Nephron (organoid): ENCODE measurements at regions not wholly inside any gene's neighbourhood (a gene's known extent, or its start where the extent isn't known, plus 50 kb on each side); places are given as distances from the start of the nearest gene placed in this dataset.
"Not testable (repeated sequence)": the region's sequence is repeated elsewhere in the genome, so short reads cannot be mapped to it uniquely, and the experiment has no call there.

Experiments
- H3K27ac Mint-ChIP-seq, 3 experiments: 2 replicates each; pipeline ENCODE4 v1.8.0; 2020; ENCODE audit warnings: mixed read lengths in 3 of 3, mild to moderate bottlenecking in 2 of 3, moderate library complexity in 1 of 3
- H3K27me3 Mint-ChIP-seq: 2 replicates; pipeline ENCODE4 v1.8.0; 2021; ENCODE audit warnings: low read depth, mild to moderate bottlenecking, moderate library complexity, mixed read lengths
- H3K36me3 Mint-ChIP-seq: 2 replicates; pipeline ENCODE4 v1.8.0; 2020; ENCODE audit warnings: low read depth, mixed read lengths
- H3K4me1 Mint-ChIP-seq: 2 replicates; pipeline ENCODE4 v1.8.0; 2020; ENCODE audit warnings: mixed read lengths
- H3K4me3 Mint-ChIP-seq, 3 experiments: 2 replicates each; pipeline ENCODE4 v1.8.0; 2020; ENCODE audit warnings: mild to moderate bottlenecking in 3 of 3, mixed read lengths in 3 of 3, moderate library complexity in 2 of 3
- H3K9me3 Mint-ChIP-seq: 2 replicates; pipeline ENCODE4 v1.8.0; 2020; ENCODE audit warnings: mixed read lengths
- TF ChIP-seq, protein P1 (sequence below), 3 experiments: fragments of 200-600 bp; sonication (generic); IDR thresholded peaks; one replicate each; pipeline ENCODE4 v1.5.0; 2021; ENCODE audit warnings: antibody characterized with exemption in 3 of 3; ENCODE audit not compliant: unreplicated experiment in 3 of 3

GRCh38 chr7:63093481-63093880 lies 905.2 kb upstream of the ZNF722 start:
- H3K27me3 Mint-ChIP-seq, result no peaks in the 10 kb centered on the region

GRCh38 chr7:63096141-63096540 lies 902.5 kb upstream of the ZNF722 start:
- H3K36me3 Mint-ChIP-seq, result peaks cover 8% of the 10 kb centered on the region
- H3K4me3 Mint-ChIP-seq, result no peak overlapping the region
- H3K9me3 Mint-ChIP-seq, result peaks cover 55% of the 10 kb centered on the region
- TF ChIP-seq, protein P1, sequence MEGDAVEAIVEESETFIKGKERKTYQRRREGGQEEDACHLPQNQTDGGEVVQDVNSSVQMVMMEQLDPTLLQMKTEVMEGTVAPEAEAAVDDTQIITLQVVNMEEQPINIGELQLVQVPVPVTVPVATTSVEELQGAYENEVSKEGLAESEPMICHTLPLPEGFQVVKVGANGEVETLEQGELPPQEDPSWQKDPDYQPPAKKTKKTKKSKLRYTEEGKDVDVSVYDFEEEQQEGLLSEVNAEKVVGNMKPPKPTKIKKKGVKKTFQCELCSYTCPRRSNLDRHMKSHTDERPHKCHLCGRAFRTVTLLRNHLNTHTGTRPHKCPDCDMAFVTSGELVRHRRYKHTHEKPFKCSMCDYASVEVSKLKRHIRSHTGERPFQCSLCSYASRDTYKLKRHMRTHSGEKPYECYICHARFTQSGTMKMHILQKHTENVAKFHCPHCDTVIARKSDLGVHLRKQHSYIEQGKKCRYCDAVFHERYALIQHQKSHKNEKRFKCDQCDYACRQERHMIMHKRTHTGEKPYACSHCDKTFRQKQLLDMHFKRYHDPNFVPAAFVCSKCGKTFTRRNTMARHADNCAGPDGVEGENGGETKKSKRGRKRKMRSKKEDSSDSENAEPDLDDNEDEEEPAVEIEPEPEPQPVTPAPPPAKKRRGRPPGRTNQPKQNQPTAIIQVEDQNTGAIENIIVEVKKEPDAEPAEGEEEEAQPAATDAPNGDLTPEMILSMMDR (IDR thresholded peaks at IDR 0.05; ENCODE audit: unreplicated experiment in 3 of 3), result no peak
- H3K27me3 Mint-ChIP-seq, result peaks cover 3% of the 10 kb centered on the region
- no peaks in the 10 kb centered on the region for H3K4me1 Mint-ChIP-seq
- H3K27ac Mint-ChIP-seq, result no peak overlapping the region

More at GRCh38 chr7:63093481-63093880, 905.2 kb upstream of the ZNF722 start:
- Mint-ChIP-seq H3K4me1 (no peaks in the 10 kb centered on the region), H3K27ac (no peak overlapping the region), H3K4me3 (no peak overlapping the region), H3K36me3 (peaks cover 5% of the 10 kb centered on the region), H3K9me3 (peaks cover 53% of the 10 kb centered on the region)
- TF ChIP-seq, protein P1 (IDR thresholded peaks at IDR 0.05; ENCODE audit: unreplicated experiment in 3 of 3), result no peak

GRCh38 chr7:63104666-63105065 lies 894.0 kb upstream of the ZNF722 start:
- Mint-ChIP-seq H3K27ac (no peak overlapping the region), H3K9me3 (peaks cover 77% of the 10 kb centered on the region), H3K4me1 (no peaks in the 10 kb centered on the region), H3K36me3 (peaks cover 3% of the 10 kb centered on the region), H3K4me3 (no peak overlapping the region), H3K27me3 (peaks cover 2% of the 10 kb centered on the region)
- TF ChIP-seq, protein P1 (IDR thresholded peaks at IDR 0.05; ENCODE audit: unreplicated experiment in 3 of 3), result no peak

GRCh38 chr7:63105978-63106377 lies 892.7 kb upstream of the ZNF722 start:
- Mint-ChIP-seq H3K4me3 (no peak overlapping the region), H3K36me3 (peaks cover 5% of the 10 kb centered on the region), H3K9me3 (peaks cover 76% of the 10 kb centered on the region), H3K27ac (no peak overlapping the region), H3K27me3 (no peaks in the 10 kb centered on the region), H3K4me1 (no peaks in the 10 kb centered on the region)
- TF ChIP-seq, protein P1 (IDR thresholded peaks at IDR 0.05; ENCODE audit: unreplicated experiment in 3 of 3), result no peak

- no peak overlapping the region for H3K27ac Mint-ChIP-seq
These were observed 891.9 kb upstream of the ZNF722 start for GRCh38 chr7:63106506-63107388.

DNA sequence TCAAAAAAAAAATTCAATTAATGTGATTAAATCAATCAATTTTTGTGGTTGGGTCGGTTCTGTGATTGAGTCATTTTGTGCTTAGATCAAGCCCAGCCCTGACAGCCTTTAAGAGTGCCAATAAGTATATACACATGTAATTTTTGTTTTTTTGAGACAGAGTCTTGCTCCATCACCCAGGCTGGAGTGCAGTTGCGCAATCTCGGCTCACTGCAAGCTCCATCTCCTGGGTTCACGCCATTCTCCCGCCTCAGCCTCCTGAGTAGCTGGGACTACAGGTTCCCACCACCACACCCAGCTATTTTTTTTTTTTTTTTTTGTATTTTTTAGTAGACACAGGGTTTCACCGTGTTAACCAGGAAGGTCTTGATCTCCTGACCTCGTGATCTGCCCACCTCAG lies 887.1 kb upstream of the ZNF722 start:
- not testable (repeated sequence) for H3K27me3 Mint-ChIP-seq, H3K4me1 Mint-ChIP-seq, H3K27ac Mint-ChIP-seq, H3K4me3 Mint-ChIP-seq, H3K36me3 Mint-ChIP-seq
- H3K9me3 Mint-ChIP-seq, result peaks cover 55% of the 10 kb centered on the region

More at GRCh38 chr7:63106506-63107388, 891.9 kb upstream of the ZNF722 start:
- Mint-ChIP-seq H3K4me1 (no peaks in the 10 kb centered on the region), H3K4me3 (no peak overlapping the region), H3K9me3 (peaks cover 69% of the 10 kb centered on the region), H3K36me3 (peaks cover 5% of the 10 kb centered on the region), H3K27me3 (no peaks in the 10 kb centered on the region)
- TF ChIP-seq, protein P1 (IDR thresholded peaks at IDR 0.05; ENCODE audit: unreplicated experiment in 3 of 3), result no peak
